HG03095 (cell line): ENCODE measurements at regions not wholly inside any gene's neighbourhood (a gene's known extent, or its start where the extent isn't known, plus 50 kb on each side); places are given as distances from the start of the nearest gene placed in this dataset.
"Not testable (repeated sequence)": the region's sequence is repeated elsewhere in the genome, so short reads cannot be mapped to it uniquely, and the experiment has no call there.

ENCODE experiments used
- ATAC-seq: cut with Tn5 transposase; IDR thresholded peaks from one replicate; pipeline ENCODE4 v1.9.1; 2021; ENCODE audit warnings: moderate library complexity; ENCODE audit not compliant: unreplicated experiment

DNA sequence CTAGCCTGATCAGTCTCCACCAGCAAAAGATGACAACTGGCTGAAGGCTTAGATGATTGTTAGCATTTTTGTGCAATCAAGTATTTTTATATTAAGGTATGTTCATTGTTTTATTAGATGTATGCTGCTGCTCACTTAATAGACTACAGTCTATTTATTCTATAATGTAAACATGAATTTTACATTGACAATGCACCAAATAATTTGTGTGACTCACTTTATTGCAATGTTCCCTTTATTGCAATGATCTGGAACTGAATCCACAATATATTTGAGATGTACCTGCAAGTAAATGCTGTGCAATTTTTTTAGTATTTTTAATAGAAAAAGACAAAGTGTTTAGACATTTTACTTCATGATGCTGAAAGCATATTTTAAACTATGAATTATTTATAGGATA is 896.5 kb downstream of the AMY1C start:
- ATAC-seq = no peak

DNA sequence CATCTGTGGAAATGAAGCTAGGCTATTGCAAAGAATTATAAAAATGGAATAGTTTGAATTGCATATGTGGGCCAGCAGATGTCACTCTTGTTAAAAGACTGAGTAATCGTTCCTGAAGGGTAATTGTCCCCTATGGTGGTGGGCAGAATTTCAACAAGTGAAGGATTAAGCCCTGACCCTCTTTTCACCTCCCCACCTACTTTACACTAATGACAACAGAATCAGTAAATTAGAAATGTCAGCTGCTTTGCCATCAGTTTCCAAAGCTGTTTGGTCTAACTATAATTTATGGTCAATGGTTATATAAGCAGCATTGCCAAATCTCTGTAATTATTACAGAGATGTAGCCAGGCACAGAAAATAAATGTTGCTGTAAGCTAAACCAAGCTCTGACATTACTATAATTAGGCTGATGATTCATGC is 898.6 kb downstream of the AMY1C start:
- ATAC-seq = no peak

DNA sequence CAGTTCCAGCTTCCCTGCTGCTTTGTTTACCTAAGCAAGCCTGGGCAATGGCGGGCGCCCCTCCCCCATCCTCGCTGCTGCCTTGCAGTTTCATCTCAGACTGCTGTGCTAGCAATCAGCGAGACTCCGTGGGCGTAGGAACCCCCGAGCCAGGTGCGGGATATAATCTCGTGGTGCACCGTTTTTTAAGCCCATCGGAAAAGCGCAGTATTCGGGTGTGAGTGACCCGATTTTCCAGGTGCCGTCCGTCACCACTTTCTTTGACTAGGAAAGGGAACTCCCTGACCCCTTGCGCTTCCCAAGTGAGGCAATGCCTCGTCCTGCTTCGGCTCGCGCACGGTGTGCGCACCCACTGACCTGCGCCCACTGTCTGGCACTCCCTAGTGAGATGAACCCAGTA is 914.7 kb downstream of the AMY1C start:
- ATAC-seq = not testable (repeated sequence)

DNA sequence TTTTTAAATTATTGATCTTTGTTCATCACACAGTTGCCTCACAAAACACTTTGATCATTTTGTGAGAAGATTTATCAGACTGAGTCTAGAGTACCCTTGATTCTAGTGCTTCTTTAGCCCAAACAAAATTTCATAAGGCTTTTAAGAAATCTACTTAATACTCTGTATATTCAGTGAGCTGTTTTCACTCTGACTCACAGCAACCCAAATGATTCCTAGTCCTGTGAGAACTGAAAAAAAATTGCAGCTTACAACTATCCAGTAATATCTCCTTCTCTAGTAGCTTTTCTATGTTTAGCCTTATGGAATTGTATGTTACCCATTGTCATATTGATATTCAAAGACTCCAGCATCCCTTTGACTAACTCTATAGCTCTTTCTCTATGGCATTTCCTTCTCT is 915.6 kb downstream of the AMY1C start:
- no peak for ATAC-seq

DNA sequence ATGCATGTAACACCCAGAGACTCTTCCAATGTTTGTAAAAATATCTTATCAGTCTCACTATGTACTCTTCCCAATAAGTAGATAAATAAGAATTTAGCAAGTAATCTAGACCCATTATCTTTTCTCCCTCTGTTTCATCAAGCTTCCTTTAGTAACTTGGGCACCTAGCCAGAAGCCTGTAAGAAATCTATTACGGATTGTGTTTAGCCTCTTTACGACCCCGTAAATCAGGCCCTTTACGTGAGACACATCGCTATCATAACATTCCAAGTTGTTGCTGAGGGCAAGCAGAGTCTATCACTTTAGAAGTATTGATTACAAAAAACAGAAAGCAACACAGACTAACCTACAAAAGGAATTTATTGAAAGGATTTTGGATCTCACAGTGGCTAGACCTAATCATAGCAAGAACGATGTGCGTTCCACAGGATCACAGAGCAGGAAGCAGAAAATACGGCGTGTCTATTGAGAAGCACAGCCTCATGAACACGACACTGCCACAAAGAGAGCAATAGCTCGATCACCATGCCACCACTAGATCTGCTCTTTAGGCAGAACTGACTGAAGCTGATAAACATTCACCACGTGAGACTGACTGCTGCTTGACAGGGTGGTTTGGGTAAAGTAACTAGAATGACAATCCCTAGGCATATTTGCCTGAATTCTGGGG is 922.1 kb downstream of the AMY1C start:
- ATAC-seq = no peak

DNA sequence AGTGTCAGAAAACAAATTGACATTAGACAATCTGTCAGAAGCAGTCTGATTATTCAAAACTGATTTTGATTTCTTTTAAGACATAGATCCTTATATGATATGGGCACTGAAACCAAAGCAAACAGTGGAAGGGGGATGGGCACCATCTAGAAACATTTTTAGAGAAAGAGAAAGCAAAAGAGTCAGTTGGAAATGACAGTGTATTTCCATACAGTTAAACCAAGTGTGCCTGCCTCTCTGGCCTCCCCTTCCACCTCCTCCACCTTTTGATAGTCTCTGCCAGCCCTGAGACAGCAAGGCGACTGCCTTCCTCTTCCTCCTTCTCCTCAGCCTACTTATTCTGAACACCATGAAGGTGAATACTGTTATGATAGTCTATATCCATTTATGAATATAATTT is 949.7 kb downstream of the AMY1C start:
- no peak for ATAC-seq

DNA sequence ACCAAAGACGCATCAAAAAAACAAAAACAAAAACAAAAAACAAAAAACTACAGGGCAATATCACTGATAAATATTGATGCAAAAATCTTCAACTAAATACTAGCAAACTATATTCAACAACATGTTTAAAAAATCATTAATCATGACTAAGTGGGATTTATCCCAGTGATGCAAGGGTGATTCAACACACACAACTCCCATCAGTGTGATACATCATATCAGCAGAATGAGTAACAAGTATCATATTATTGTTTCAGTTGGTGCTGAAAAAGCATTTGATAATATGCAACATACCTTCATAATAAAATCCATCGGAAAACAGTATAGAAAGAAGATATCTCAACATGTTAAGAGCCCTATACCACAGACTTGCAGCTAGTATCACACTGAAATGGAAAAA is 953.0 kb downstream of the AMY1C start:
- ATAC-seq = no peak

DNA sequence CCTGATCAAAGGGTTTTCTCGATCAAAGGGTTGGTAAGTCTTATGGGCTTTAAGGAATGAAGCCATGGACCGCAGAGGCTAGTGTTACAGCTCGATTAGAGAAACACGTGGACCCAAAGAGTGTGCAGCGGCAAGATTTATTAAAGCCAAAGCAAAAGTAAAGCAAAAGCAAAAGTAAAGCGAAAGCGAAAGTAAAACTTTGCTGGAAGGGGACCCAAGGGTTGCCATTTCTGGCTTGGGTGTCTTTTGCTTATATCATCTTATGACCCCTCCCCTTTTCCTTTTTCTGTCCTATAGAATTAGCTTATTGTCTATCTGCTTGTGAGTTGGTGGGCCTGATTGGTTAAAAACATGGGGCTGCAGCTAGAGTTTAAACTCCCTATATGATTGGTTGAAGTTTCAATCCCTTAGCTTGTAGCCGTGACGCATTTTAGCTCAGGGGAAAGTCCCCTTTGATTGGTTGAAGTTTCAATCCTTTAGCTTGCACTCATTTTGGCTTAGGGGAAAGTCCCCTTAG is 957.0 kb downstream of the AMY1C start:
- ATAC-seq = no peak

DNA sequence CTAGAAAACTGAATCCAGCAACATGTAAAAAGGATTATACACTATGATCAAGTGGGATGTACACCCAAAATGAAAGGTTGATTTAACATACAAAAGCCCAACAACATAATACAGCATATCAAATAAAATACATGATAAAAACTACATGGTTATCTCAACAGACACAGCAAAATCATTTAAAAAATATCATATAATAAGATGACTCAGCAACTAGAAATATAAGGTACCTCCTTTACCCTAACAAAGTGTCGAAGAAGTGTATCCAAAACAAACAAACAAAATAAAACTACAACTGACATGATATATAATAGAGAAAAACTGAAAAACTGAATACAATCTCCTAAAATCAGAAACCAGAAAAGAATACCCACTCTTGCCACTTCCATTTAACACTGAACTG is 969.1 kb downstream of the AMY1C start:
- ATAC-seq = no peak

DNA sequence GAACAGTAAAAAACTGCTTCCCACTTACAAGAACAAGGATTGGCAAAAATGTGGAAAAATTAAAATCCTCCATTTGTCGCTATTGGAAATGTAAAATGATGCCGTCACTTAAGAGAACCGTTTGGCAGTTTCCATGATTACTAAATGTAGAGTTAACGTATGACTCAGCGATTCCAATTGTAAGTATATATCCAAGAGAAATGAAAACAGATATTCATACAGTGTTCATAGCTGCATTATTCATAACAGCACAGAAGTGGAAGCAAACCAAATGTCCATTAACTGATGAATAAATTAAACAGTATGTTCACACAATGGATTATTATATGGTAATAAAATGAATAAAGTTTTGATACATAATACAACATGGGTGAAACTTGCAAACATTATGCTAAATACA is 971.0 kb downstream of the AMY1C start:
- no peak for ATAC-seq

DNA sequence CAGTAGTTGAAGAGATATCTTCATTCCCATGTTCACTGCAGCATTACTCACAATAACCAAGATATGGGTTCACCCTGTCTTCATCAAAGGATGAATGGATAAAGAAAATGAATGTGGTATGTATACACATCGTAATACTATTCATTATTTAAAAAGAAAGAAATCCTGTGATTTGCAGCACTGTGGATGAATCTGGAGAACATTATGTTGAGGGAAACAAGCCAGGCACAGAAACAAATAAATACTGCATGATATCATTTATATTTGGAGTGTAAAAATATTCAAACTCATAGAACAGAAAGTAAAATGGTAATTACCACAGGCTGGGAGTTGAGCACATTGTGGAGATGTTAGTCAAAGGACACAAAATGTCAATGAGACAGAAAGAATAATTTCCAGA is 977.2 kb downstream of the AMY1C start:
- ATAC-seq = no peak

DNA sequence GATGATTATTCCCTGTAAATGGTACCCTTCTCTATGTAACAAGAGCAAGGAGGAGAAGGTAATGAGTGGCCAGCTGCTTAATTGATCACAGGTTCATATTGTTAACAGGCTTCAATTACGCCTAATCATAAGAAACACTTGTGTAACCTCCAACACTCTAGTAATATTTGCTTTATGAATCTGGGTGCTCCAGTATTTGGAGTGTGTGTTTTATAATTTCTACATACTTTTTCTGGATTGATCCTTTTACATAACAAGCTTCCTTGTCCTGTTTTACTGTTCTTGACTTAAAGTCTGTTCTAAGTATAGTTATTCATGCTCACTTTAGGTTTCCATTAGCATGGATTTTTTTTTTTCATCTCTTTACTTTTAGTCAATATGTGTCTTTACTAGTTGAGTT is 984.2 kb downstream of the AMY1C start:
- no peak for ATAC-seq

DNA sequence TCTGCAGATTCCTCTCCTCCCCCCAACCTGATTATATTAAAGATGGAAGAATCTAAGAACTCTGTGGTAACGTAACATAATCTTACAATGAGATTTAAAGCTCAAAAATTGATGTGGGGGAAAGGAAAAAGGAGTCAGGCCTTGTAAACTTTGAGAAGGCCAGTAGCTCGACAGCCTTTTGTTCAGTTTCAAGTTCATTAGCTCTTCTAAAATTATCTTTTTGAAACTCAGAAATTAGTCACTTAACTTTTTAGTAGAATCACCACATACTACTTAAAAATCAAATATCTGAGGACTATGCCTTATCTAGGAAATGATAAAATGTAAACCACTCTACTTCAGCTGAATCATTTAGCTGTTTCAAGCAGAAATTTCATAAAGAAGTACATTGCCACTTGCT is 996.2 kb downstream of the AMY1C start:
- no peak for ATAC-seq

DNA sequence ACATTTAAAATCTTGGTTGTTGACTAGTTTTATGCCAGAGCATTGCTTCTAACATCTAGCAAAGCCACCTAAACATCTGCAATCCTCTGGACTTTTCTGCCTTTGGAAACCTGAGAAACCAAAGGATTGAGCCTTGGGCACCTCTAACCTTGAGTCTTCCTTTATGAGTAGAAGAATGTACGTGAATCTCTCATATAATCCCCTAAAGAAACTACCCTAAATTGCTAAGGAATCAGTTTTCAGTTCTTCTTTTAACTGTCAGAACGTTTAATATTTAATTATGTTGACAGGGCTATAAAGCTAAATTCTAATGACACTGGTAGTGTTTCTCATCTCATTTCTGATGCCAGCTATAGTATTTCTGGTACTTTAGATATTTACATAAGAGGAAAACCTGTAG is 997.3 kb downstream of the AMY1C start:
- no peak for ATAC-seq

DNA sequence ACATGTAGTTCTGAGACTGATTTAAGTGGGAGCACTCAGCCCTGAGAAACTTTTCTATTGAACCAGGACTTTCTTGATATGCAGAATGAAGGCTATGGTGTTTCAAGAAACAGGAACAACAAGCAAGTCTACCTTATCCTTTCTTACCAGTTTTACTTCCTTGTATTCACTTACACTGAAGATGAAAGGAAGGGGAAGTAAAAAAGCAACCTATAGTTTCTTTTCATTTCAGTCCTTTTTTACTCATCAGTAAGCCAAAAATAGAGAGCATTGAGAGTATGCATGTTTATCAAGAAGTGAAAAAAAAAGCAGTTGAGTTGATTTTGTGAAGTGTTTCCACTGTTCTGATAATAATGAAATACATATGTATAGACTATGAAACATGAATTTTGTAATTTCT is 1010.3 kb downstream of the AMY1C start:
- peak; percentile 95 for ATAC-seq

DNA sequence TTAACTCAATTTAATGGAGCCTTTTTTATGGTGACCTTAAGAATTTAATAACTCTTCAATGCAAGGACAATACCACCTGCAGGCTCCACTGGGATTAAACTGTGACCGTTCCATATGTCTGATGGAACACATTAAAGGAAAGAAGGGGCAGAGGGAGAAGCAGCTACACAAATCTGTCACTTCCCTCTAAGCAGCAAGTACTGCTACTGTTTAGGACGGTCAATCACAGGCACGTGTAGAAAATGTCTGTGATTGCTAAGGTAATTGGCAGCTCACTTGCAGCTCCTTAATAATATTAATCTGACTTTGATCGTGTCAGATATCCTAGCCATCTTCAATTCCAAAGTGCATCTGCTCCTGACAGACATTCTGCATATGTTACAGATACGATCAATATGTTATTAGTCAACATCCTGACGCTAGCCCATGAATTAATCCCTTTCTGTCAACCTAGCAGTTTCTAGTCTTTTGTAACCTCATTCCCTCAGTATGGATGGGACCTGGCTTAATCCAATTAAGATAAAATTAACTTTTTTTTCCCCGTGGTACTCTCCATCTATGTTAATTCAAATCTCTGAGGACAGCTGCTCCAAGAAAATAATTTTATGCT is 1012.4 kb downstream of the AMY1C start:
- no peak for ATAC-seq

DNA sequence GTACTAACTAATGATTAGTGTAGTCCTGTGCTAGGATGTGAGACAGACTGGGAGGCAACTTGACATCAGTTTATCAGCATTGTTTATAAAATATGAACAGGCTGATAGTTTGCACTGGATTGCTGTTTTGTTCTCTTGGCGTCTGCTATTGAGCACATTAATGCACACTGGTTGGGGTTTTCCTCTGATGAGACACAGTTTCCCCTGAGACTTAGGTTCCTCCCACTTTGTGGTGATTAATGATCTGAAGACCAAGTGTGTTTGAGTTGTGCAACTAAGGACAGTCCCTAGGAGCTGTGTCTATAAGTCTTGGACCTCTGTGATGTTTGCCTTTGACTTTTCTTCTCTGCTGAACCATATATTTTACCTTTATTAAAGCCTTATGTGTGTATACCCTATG is 1015.4 kb downstream of the AMY1C start:
- peak; percentile 78 for ATAC-seq

DNA sequence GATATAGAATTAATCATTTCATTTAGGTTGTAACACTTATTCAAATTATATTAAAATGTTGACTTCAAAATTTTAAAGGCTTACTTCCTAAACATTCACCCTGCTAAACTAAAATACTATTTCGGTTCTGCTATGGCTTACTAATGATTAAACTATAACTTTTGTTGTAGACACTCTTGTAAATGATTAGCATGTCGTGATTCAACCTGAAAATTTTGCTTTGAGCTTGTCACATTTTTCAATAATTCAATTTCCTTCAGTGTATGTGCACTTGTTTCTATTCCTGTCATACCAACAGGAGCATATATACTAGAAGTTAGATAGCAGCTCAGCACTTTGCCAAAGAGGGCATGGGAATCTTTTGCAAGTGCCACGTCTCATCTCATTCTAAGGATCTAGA is 1018.8 kb downstream of the AMY1C start:
- ATAC-seq = peak; percentile 54

DNA sequence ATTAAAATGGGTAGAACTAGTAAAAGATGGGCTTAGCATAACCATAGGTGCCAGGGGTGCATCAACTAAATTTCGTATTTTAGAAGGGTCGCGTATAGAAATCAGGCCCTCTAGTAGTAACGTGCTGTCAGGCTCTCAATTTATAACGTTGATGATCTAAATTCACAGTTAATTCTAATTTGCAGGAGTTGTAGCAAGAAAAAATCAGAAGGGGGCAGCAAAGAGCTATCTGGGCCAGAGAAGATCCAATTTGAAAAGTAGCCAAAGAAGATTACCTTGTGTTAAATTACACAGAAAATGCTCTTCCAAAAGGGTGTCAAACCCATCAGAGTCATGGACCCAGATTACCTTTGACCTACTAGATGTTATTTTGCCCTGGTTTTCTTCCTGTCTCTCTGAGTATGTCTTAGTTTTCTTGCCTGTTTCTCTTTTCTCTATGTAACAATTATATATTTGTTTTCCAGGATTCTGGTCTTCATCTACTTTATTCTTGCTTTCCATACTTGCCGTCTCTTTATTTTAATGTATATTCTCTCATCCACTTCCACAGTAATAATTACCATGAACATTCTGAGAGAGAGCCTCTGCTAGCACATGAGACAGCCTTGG is 1030.9 kb downstream of the AMY1C start:
- no peak for ATAC-seq

DNA sequence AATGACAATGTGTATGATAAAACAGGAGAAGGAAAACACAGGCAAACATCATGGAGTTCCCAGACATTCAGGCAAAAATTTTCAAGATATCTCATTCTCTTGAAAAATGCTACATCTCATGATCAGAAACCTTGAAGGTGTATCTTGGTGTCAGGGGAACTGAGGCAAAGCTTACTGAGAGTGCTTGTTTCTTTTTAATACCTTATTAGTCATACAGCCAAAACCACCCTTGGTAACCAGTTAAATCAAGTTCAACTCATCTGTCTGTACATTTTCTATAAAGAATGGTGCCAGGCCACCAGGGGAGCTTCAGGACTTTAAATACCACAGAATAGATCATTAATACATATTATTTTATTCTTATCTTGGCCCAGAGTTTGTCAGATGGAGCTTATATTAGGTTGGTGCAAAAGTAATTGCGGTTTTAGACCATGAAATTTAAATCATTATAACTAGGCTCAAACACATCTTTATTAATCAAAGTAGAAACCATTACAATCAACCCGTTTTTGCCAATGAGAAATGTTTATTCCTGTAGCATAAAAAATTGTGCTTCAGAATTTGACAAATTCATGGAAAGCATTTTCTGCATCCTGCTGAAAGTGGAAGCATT is 1036.0 kb downstream of the AMY1C start:
- no peak for ATAC-seq

DNA sequence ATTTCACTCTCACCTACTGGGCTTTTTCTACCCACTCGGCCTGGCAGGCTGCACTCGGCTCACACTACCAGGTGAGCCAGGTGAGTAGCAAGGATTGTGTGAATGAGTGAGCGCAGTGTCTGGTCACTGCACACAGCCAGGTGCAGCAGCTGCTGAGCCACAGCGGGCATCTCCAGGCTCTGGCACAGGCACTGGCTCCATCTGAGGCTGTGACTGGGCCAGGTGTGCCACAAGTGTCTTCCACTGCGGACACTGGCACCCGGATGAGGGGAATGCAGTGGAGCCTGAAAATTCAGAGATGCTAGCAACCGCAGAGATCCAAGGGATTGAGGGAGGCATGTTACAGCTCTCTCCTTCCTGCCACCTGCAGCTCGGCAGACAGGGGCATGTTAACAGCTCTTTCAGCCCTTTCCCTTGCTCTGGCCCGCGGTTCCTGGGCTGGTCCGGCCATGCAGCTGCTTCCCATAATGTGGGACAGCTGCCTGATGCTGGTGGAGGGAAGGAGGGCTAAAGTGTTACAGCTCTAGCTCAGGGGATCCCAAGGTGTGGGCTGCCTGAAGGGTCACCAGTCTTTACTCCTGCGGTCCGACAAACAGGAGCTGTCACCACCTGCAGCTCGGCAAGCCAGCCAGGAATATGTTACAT is 1038.3 kb downstream of the AMY1C start:
- no peak for ATAC-seq
